HG02973 (cell line): ENCODE measurements at regions not wholly inside any gene's neighbourhood (a gene's known extent, or its start where the extent isn't known, plus 50 kb on each side); places are given as distances from the start of the nearest gene placed in this dataset.
"Not testable (repeated sequence)": the region's sequence is repeated elsewhere in the genome, so short reads cannot be mapped to it uniquely, and the experiment has no call there.

ENCODE experiments used
- ATAC-seq: cut with Tn5 transposase; IDR thresholded peaks from one replicate; pipeline ENCODE4 v1.9.1; 2021; ENCODE audit warnings: moderate library complexity; ENCODE audit not compliant: unreplicated experiment

- ATAC-seq = no peak
Measured at GRCh38 chr5:2165203-2165602, 282.5 kb upstream of the IRX4 start.

DNA sequence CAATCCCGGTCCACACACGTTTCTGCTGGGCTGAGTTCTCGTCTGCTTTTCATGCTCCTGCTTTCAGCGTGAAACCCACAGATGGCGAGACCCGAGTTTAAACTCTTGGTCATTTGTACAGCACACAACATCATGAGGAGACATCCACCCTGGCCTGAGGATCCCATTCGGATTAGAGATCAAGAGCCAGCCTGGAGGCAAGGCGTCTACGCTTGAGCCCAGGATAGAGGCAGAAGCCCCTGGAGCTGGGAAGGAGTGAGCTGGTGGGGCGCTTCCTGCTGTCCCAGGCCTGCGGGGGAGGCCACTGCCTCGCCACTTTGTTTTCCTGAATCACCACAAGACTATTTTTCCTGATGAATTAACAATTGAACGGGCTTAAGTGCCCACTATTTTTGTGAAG is 281.9 kb upstream of the IRX4 start:
- no peak for ATAC-seq

DNA sequence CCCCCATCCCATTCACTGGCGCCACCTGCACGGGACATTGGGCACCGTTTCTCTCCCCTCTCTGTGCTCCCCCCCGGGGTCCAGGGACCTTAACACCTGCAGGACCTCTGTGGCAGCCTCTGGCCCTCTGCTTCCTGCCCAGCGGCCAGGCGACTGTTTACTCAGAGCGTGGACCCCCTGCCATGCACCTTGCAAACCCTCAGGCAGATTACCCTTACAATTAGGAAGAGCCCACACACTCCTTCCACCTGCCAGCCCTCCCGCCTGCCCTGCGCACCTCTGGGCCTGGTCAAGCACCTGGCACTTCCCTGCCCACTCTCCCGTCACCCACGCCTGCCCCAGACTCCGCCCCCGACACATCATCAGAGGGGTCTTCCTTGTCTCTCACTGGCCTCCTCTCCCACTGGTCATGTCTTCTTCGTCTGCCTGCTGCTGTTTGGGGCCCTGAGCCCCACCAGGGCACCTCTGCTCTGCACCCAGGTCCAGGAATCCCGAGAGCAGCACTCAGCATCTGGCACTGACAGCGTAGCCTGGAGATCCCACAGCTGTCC is 281.3 kb upstream of the IRX4 start:
- ATAC-seq = no peak

DNA sequence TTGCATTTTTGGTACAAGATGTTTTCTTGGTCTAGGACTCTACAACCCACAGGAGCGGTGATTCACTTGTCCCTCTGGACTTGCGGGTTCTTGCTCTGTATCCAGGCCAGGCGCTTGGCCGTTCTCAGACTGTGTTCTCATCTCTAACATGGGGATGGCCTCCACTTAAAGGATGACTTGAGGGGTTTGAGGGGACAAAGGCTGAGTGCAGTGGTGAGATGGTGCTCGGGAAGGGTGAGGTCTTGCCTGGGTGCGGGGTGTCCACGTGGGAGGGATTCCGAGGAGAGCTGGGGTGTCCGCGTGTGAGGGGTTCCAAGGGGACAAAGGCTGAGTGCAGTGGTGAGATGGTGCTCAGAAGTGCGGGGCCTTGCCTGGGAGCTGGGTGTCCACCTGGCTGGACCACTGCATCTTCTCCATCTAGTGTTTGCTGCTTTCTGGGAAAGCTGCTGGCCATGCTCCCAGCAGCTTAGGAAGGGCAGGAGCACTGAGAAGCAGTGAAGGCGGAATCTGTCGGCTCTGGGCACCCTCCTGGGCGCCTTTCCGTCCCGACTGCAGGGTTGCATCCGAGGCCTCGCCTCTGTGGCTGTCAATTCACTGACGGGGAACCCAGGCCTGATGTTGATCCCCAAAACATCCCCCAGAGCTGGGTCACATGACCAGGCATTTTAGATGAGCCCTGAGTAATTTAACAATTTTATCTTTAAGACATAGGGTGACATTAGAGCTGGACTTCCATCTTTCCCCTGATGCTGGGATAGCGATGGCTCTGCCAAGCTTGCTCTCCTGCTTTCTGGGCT is 280.5 kb upstream of the IRX4 start:
- ATAC-seq = no peak

GRCh38 chr5:2160811-2161210 is 278.1 kb upstream of the IRX4 start:
- ATAC-seq = no peak

DNA sequence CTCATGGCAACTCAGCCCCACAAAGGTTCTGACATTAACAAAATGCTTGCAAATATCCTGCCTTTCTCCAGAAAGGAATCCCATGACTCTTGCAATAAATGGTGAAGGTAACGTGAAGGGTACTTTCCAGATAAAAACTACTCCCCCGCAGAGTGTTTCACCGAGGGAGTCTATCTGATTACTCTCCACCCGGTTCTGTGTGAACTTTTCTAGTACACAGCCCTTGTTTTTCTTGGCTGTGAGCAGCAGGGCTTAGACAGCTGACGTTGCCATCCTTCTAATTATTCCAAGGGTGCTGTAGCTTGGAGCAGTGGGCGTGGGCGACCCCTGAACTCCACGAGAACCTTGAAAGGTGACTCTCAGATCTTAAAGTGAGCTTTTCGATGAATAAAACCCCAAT is 276.0 kb upstream of the IRX4 start:
- ATAC-seq = no peak

DNA sequence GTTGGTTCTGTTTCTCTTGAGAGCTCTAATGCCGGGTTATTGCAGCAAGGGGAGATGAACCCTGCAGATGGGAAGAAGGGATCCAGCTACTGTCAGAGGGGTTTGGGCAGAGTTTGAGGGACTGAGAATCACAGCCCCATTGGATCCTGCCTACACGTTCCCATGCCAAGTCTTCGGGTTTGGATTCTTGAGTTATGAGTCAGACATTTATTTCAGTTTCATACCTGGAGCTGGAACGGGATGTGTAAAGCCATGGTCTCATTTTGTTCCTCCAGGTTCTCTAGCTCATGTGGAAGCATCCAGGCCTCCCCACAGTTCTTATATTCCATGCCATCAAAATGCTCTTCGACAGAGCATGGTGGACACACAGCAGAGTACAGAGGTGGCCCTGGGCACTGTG is 275.4 kb upstream of the IRX4 start:
- no peak for ATAC-seq

- ATAC-seq = no peak
Measured at GRCh38 chr5:2157372-2157771, 274.6 kb upstream of the IRX4 start.

GRCh38 chr5:2156358-2157059 is 273.8 kb upstream of the IRX4 start:
- ATAC-seq = no peak

GRCh38 chr5:2155556-2155955 is 272.8 kb upstream of the IRX4 start:
- ATAC-seq = no peak

- ATAC-seq = no peak
Measured at GRCh38 chr5:2153802-2154201, 271.1 kb upstream of the IRX4 start.

- ATAC-seq = no peak
Measured at GRCh38 chr5:2153350-2153749, 270.6 kb upstream of the IRX4 start.

DNA sequence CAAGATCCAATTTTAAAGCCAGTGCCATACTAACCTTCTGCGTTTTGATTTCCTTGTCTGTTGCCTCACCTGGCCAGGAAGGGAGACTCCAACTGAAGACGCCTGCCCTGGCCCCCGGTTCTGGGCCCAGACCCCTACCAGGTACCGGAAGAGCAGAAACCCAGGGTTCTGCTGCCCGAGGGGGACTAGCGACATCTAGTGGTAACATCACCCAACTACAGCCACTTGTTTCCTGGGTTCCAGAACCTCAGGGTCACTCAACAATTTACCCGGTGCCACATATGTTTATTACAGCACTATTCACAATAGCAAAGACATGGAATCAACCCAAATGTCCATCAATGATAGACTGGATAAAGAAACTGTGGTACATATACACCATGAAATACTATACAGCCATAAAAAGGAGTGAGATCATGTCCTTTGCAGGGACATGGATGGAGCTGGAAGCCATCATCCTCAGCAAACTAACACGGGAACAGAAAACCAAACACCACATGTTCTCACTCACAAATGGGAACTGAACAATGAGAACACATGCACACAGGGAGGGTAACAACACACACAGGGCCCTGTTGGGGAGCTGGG is 268.7 kb upstream of the IRX4 start:
- not testable (repeated sequence) for ATAC-seq

DNA sequence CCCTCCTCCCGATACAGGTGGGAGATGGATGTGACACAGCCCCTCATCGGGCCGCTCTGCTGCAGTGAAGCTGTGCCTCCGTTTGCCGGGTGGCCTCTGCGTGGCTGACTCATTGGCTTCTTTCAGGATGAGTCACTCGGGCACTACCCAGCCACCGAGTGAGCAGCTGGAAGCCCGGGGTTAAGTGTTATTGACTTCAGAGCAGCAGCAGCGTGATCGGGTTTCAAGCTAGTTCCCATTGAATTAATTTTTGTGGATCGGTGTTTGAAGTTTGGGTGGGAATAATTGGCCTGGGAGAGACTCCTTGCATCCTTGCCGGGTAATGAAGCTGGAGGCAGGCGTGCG is 266.4 kb upstream of the IRX4 start:
- ATAC-seq = no peak

GRCh38 chr5:2148312-2149194 is 265.8 kb upstream of the IRX4 start:
- ATAC-seq = no peak

DNA sequence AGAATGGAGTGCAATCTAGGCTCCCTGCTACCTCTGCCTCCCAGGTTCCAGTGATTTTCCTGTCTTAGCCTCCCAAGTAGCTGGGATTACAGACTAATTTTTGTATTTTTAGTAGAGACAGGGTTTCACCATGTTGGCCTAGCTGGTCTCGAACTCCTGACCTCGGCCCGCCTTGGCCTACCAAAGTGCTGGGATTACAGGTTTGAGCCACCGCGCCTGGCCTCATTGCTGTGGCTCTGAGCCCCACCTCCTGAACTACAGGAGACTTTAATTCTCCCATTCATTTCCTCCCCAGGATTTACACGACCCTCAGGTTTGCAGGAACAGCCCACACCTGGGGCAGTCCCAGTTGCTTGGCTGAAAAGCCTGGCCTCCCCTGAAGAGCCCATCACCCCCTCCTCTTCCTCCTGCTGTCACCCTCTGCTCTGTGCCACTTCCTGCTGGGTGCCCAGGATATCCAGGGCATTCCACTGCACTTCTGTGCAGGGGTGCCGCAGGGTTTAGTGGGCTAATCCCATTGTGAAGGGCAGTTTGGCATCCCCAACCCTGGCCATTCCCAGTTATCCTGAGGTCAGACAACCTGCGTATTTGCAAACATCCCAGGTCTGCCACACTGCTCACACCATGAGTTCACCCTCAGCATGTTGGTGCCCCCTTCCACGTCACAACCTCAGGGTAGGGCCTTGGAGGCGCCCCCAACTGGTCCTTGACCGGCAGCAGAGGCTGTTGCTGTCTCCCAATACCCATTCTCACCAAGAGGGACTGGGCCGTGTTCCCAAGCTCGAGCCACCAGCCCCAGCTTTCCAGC is 265.0 kb upstream of the IRX4 start:
- no peak for ATAC-seq

DNA sequence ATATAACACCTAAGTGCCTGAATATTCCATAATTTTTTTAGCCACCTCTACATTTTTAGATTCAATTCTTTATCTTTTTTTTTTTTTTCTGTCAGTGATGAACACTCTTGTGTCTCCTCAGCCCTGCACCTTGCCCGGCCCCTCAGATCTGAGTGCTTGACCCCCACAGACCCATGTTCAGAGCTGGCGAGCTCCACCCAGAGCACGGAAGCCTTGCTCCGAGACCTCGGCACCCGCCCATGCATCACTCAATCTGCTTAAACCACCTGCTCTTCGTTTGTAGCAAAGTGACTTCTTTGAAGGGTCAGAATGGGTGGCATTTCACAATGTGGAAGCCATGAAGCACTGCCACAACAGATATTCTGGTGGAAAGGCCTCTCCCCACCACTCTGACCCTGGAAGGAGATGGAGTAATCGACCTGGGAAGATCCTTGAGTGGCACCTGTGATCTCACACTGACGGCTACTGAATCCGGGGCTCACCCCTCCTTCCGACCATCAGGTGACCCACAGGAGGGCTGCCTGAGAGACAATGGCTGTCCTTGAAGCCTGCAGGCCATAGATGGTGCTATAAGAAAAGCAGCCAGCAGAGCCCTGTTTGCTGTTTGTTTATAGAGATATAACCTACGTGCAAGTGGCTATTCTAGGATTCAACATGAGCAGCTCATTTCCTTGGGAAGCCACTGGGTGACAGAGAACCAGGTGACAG is 261.1 kb upstream of the IRX4 start:
- ATAC-seq = no peak

DNA sequence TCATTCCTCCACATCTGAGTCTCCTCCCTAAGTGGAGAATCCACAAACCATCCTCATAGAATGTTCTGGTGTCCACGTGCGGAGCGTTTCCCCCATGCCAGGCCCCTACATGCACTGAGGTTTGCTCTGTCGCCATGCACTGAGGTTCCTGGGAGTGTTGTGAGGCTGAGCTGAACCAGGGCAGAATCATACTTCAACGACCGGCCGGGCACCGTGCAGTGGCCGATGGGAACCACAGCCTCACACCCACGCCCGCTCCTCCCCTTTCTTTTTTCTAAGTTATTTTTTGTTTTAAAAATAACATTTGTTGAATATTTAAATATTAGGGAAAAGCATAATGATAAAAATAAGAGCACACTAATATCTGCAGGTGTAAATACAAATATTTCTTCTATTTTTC is 260.4 kb upstream of the IRX4 start:
- no peak for ATAC-seq

- no peak for ATAC-seq
Measured at GRCh38 chr5:2142456-2142954, 259.8 kb upstream of the IRX4 start.
